VCaP (cell line): ENCODE measurements at regions not wholly inside any gene's neighbourhood (a gene's known extent, or its start where the extent isn't known, plus 50 kb on each side); places are given as distances from the start of the nearest gene placed in this dataset.

Source experiments
- H3K27ac ChIP-seq: fragments of 450-650 bp; 2 replicates; pipeline ENCODE4 v1.5.1; 2017
- TF ChIP-seq, protein P1 (sequence below): fragments of 450-650 bp; conservative IDR thresholded peaks from 2 replicates; pipeline ENCODE4 v1.5.1; 2017; ENCODE audit warnings: mild to moderate bottlenecking, moderate library complexity

DNA sequence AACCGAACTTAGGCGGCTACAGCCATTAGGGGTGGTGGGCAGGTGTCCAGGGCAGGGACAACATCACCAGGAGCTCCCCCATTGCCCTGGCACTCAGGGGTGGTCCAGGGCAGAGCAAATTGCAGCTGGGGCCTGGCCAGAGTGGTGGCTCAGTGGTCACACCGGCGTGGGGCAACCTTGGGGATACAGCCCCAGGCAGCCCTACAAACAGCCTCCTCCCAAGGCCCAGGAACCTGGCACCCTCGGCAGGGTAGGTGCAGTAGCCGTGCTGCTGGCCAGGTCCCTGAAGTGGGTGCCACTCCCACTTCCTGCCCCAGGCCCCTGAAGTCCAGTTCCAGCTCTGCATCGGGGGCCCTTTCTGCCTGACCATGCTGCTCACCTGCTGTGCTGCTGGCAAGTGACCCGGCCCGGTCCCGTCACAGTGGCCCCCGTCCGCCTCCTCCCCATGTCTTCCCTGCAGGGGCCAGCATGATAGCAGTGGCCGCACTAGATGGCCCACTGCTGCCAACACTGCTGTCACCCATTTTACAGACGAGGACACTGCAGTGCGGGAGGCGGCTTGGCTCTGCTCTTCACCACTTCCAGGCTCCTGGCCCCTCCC, 712.8 kb downstream of the MATN1 start:
- TF ChIP-seq, protein P1, sequence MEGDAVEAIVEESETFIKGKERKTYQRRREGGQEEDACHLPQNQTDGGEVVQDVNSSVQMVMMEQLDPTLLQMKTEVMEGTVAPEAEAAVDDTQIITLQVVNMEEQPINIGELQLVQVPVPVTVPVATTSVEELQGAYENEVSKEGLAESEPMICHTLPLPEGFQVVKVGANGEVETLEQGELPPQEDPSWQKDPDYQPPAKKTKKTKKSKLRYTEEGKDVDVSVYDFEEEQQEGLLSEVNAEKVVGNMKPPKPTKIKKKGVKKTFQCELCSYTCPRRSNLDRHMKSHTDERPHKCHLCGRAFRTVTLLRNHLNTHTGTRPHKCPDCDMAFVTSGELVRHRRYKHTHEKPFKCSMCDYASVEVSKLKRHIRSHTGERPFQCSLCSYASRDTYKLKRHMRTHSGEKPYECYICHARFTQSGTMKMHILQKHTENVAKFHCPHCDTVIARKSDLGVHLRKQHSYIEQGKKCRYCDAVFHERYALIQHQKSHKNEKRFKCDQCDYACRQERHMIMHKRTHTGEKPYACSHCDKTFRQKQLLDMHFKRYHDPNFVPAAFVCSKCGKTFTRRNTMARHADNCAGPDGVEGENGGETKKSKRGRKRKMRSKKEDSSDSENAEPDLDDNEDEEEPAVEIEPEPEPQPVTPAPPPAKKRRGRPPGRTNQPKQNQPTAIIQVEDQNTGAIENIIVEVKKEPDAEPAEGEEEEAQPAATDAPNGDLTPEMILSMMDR = no peak
- H3K27ac ChIP-seq = no peak overlapping the region

DNA sequence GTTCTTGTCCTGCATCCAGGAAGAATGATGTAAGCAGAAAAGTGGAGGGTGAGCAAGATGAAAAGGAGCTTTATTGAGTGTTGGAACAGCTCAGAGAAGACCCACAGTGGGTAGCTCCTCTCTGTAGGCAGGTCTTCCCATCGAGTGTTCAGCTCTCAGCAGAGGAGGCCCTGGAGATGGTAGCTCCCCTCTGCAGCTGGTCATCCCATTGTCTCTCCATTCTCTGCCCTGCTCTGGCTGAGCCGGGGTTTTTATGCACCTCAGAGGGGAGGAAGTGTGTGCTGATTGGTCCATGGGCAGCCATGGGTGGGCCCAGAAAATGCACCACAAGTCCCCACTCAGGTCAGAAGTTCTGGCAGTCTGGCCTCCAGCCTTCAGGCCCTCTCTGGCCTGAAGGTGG, 713.7 kb downstream of the MATN1 start:
- TF ChIP-seq, protein P1 = no peak
- H3K27ac ChIP-seq = no peak overlapping the region

GRCh38 chr1:30008998-30009657, 714.3 kb downstream of the MATN1 start:
- H3K27ac ChIP-seq = no peak overlapping the region
- TF ChIP-seq, protein P1 = no peak

- TF ChIP-seq, protein P1 = no peak
- H3K27ac ChIP-seq = no peak overlapping the region
Observed at GRCh38 chr1:30008372-30008997, 714.9 kb downstream of the MATN1 start.

GRCh38 chr1:30005972-30006619, 717.3 kb downstream of the MATN1 start:
- no peak overlapping the region for H3K27ac ChIP-seq
- TF ChIP-seq, protein P1 = no peak

- no peak overlapping the region for H3K27ac ChIP-seq
- TF ChIP-seq, protein P1 = no peak
Observed at GRCh38 chr1:30001732-30002039, 721.7 kb downstream of the MATN1 start.

GRCh38 chr1:30001011-30001731, 722.2 kb downstream of the MATN1 start:
- H3K27ac ChIP-seq = no peak overlapping the region
- TF ChIP-seq, protein P1 = no peak
